ENCODE measurements at regions not wholly inside any gene's neighbourhood (a gene's known extent, or its start where the extent isn't known, plus 50 kb on each side); places are given as distances from the start of the nearest gene placed in this dataset.

DNA sequence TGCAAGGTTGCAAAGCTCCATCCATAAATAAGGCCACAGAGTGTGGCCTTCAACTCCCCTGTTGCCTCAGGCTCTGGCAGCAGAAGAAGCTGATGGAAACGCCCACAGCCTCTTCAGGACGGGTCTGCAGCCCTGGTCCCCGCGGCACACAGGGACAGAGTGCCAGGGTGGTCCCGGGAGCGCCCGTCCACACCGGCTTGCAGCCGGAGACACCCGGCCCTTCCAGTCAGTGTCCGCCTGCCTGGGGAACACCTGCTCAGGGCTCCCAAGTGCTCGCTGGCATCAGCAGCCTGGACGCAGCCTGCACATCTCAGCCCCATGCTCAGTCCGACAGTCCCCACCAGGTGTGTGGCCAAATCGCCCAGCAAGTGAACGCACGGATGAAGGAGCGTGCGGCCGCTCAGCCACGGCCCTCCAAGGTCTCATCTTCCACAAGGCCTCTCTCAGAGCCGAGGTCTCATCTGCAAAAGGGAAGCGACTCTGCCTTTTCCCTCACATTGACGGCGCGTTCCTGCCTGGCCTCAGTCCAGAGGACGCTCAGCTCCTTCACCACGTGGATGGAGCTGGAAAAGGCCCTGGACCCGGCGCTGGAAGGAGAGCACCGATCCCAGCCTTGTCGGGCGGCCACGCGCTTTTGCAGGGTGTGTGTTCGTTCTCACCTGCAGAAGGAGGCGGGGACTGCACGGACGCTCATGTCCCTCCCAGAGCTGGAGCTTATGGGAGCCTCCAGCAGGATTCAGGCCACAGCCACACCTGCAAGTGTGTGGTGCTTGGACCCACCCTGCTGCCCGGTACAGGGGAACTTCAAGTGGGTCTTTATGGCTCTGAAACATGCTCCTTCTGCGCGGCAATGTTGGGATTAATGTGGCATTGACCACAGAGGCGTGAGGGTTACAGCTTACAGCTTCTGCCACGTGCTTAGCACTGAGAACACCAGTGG lies 180.4 kb downstream of the DLL1 start:
- TF ChIP-seq POLR2A (IDR thresholded peaks at IDR 0.05) (no peak), CTCF (IDR thresholded peaks at IDR 0.05) (no peak)

Data from upper lobe of left lung (tissue), 4 donors.